GM23338 (cell line): ENCODE measurements at regions not wholly inside any gene's neighbourhood (a gene's known extent, or its start where the extent isn't known, plus 50 kb on each side); places are given as distances from the start of the nearest gene placed in this dataset.

Experiments
- ATAC-seq: fragments of 200-7000 bp; cut with Tn5 transposase; 3 replicates; pipeline ENCODE4 v1.9.1; 2020
- DNase-seq: peaks from one replicate; pipeline ENCODE4 v3.0.0-alpha.2; 2015; ENCODE audit warnings: low spot score
- H2AFZ ChIP-seq: fragments of 200-600 bp; sonication (generic); 2 replicates; pipeline ENCODE4 v1.8.0; 2016; ENCODE audit warnings: antibody characterized with exemption, mild to moderate bottlenecking, moderate library complexity
- H3F3A ChIP-seq: fragments of 200-600 bp; sonication (generic); replicated peaks from 2 replicates; pipeline ENCODE4 v1.8.0; 2017; ENCODE audit warnings: antibody characterized with exemption, mixed run types, low read depth
- H3K27ac ChIP-seq: fragments of 200-600 bp; sonication (generic); 2 replicates; pipeline ENCODE4 v1.6.1; 2016; ENCODE audit warnings: low read depth
- H3K27me3 ChIP-seq: fragments of 200-600 bp; sonication (generic); 2 replicates; pipeline ENCODE4 v1.8.0; 2016; ENCODE audit warnings: mild to moderate bottlenecking, mixed run types, moderate library complexity; ENCODE audit not compliant: insufficient read depth
- H3K36me3 ChIP-seq: fragments of 200-600 bp; sonication (generic); 2 replicates; pipeline ENCODE4 v1.8.0; 2016; ENCODE audit warnings: mild to moderate bottlenecking; ENCODE audit not compliant: insufficient read depth
- H3K4me1 ChIP-seq: fragments of 200-600 bp; sonication (generic); 2 replicates; pipeline ENCODE4 v1.8.0; 2016; ENCODE audit warnings: mild to moderate bottlenecking, moderate library complexity; ENCODE audit not compliant: insufficient read depth
- H3K4me2 ChIP-seq: fragments of 200-600 bp; sonication (generic); 2 replicates; pipeline ENCODE4 v1.7.1; 2017; ENCODE audit warnings: mixed run types
- H3K4me3 ChIP-seq: fragments of 200-600 bp; sonication (generic); 2 replicates; pipeline ENCODE4 v1.6.1; 2016; ENCODE audit warnings: mixed run types
- H3K79me2 ChIP-seq: fragments of 200-600 bp; sonication (generic); replicated peaks from 2 replicates; pipeline ENCODE4 v1.8.0; 2017; ENCODE audit warnings: mild to moderate bottlenecking; ENCODE audit not compliant: insufficient read depth
- H3K9me2 ChIP-seq: fragments of 200-600 bp; sonication (generic); 2 replicates; pipeline ENCODE4 v1.8.0; 2017; ENCODE audit not compliant: insufficient read depth
- H4K20me1 ChIP-seq: fragments of 200-600 bp; sonication (generic); replicated peaks from 2 replicates; pipeline ENCODE4 v1.8.0; 2017; ENCODE audit warnings: mild to moderate bottlenecking; ENCODE audit not compliant: insufficient read depth
- H3K27ac Mint-ChIP-seq: 2 replicates; pipeline ENCODE4 v1.8.0; 2020; ENCODE audit warnings: inconsistent platforms, mild to moderate bottlenecking, moderate library complexity, mixed read lengths
- H3K27me3 Mint-ChIP-seq: 3 replicates; pipeline ENCODE4 v1.8.0; 2022; ENCODE audit warnings: low read depth, mild to moderate bottlenecking, moderate library complexity, mixed read lengths, inconsistent platforms; ENCODE audit not compliant: insufficient read depth, poor library complexity
- H3K36me3 Mint-ChIP-seq: 3 replicates; pipeline ENCODE4 v1.8.0; 2021; ENCODE audit warnings: low read depth, mild to moderate bottlenecking, inconsistent platforms, moderate library complexity, mixed read lengths
- H3K4me1 Mint-ChIP-seq: 3 replicates; pipeline ENCODE4 v1.8.0; 2020; ENCODE audit warnings: mild to moderate bottlenecking, inconsistent platforms, mixed read lengths
- H3K4me3 Mint-ChIP-seq: 3 replicates; pipeline ENCODE4 v1.8.0; 2021; ENCODE audit warnings: moderate library complexity, mild to moderate bottlenecking, inconsistent platforms, mixed read lengths
- H3K9me3 Mint-ChIP-seq: 3 replicates; pipeline ENCODE4 v1.8.0; 2020; ENCODE audit warnings: moderate library complexity, mild to moderate bottlenecking, inconsistent platforms, mixed read lengths
- EZH2 ChIP-seq: fragments of 200-600 bp; sonication (generic); IDR thresholded peaks from one replicate; pipeline ENCODE4 v1.8.0; 2017; ENCODE audit warnings: antibody characterized with exemption, mild to moderate bottlenecking, low read depth; ENCODE audit not compliant: unreplicated experiment
- EZH2phosphoT487 ChIP-seq: fragments of 200-600 bp; sonication (generic); IDR thresholded peaks from one replicate; pipeline ENCODE4 v1.8.1; 2018; ENCODE audit warnings: antibody characterized with exemption; ENCODE audit not compliant: unreplicated experiment
- JUNB ChIP-seq: IDR thresholded peaks from one replicate; pipeline ENCODE4 v1.6.1; 2016; ENCODE audit warnings: antibody characterized with exemption; ENCODE audit not compliant: unreplicated experiment
- NANOG ChIP-seq: IDR thresholded peaks from 2 replicates; pipeline ENCODE4 v1.6.1; 2016; ENCODE audit warnings: antibody characterized with exemption, borderline replicate concordance
- POLR2AphosphoS5 ChIP-seq: IDR thresholded peaks from 2 replicates; pipeline ENCODE4 v1.6.1; 2016; ENCODE audit warnings: antibody characterized with exemption, low read depth
- STAT1 ChIP-seq: IDR thresholded peaks from one replicate; pipeline ENCODE4 v1.6.1; 2016; ENCODE audit warnings: antibody characterized with exemption; ENCODE audit not compliant: unreplicated experiment
- ZNF114 ChIP-seq: fragments of 250-450 bp; sonication (Bioruptor Pico); IDR thresholded peaks from 2 replicates; pipeline ENCODE4 v1.5.0; 2020; ENCODE audit warnings: mild to moderate bottlenecking, moderate library complexity
- ZNF331 ChIP-seq: fragments of 250-450 bp; sonication (Bioruptor Pico); IDR thresholded peaks from 2 replicates; pipeline ENCODE4 v1.5.0; 2020; ENCODE audit warnings: low read depth, mild to moderate bottlenecking, moderate library complexity
- TF ChIP-seq, protein P1 (sequence below): IDR thresholded peaks from one replicate; pipeline ENCODE4 v1.6.1; 2018; ENCODE audit warnings: antibody characterized with exemption; ENCODE audit not compliant: unreplicated experiment
- TF ChIP-seq, protein P2 (sequence below): IDR thresholded peaks from 2 replicates; pipeline ENCODE4 v1.6.1; 2016; ENCODE audit warnings: antibody characterized with exemption
- TF ChIP-seq, protein P3 (sequence below), 2 experiments: fragments of 200-600 bp in 1 of 2; sonication (generic) in 1 of 2; conservative IDR thresholded peaks; 2 replicates each; pipeline versions ENCODE4 v1.5.1 to v1.6.1; 2016 to 2017; ENCODE audit warnings: antibody characterized with exemption in 2 of 2, low read depth in 2 of 2, mild to moderate bottlenecking in 2 of 2, moderate library complexity in 1 of 2
- TF ChIP-seq, protein P4 (sequence below): fragments of 250-450 bp; sonication (Bioruptor Pico); IDR thresholded peaks from 2 replicates; pipeline ENCODE4 v1.5.0; 2020; ENCODE audit warnings: mild to moderate bottlenecking, moderate library complexity

DNA sequence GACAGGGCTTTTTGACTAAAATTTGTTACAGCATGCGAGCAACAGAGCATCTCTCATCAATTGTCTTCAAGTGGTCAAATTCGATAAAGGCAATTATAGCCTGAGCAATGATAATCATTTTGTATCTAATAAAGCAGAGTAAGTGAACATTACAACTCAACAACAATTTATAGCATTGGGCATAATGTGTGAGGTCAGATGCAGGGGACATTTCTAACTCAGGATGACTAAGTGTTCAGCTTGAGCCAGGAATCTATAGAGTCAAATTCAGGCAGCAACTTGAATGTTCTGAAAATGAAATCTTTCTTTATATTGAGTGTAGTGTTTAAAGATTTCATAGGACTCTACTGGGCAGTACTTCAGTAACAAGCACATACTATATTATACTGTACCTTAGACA, 1226.0 kb downstream of the ZPLD1 start (continued):
- TF ChIP-seq, protein P1, sequence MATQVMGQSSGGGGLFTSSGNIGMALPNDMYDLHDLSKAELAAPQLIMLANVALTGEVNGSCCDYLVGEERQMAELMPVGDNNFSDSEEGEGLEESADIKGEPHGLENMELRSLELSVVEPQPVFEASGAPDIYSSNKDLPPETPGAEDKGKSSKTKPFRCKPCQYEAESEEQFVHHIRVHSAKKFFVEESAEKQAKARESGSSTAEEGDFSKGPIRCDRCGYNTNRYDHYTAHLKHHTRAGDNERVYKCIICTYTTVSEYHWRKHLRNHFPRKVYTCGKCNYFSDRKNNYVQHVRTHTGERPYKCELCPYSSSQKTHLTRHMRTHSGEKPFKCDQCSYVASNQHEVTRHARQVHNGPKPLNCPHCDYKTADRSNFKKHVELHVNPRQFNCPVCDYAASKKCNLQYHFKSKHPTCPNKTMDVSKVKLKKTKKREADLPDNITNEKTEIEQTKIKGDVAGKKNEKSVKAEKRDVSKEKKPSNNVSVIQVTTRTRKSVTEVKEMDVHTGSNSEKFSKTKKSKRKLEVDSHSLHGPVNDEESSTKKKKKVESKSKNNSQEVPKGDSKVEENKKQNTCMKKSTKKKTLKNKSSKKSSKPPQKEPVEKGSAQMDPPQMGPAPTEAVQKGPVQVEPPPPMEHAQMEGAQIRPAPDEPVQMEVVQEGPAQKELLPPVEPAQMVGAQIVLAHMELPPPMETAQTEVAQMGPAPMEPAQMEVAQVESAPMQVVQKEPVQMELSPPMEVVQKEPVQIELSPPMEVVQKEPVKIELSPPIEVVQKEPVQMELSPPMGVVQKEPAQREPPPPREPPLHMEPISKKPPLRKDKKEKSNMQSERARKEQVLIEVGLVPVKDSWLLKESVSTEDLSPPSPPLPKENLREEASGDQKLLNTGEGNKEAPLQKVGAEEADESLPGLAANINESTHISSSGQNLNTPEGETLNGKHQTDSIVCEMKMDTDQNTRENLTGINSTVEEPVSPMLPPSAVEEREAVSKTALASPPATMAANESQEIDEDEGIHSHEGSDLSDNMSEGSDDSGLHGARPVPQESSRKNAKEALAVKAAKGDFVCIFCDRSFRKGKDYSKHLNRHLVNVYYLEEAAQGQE: no peak
- TF ChIP-seq ZNF114 (no peak), POLR2AphosphoS5 (no peak), JUNB (no peak), STAT1 (no peak), NANOG (no peak)
- TF ChIP-seq, protein P2, sequence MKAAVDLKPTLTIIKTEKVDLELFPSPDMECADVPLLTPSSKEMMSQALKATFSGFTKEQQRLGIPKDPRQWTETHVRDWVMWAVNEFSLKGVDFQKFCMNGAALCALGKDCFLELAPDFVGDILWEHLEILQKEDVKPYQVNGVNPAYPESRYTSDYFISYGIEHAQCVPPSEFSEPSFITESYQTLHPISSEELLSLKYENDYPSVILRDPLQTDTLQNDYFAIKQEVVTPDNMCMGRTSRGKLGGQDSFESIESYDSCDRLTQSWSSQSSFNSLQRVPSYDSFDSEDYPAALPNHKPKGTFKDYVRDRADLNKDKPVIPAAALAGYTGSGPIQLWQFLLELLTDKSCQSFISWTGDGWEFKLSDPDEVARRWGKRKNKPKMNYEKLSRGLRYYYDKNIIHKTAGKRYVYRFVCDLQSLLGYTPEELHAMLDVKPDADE: no peak

DNA sequence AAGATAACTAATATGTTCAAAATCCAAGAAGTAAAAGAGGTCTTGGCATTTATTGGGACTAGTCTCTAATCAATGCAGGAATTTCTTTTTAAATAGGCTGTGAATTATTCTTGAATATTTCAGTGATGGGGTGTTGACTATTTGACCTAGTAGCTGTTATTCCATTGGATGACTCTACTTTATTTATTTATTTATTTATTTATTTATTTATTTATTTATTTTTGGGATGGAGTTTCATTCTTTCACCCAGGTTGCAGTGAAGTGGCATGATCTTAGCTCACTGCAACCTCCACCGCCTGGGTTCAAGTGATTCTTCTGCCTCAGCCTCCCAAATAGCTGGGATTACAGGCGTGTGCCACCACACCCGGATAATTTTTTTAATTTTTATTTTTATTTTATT, 1227.8 kb downstream of the ZPLD1 start:
- Histone ChIP-seq H3F3A (no peaks in the 10 kb centered on the region), H2AFZ (no peak overlapping the region), H3K4me2 (no peak overlapping the region), H3K79me2 (no peaks in the 10 kb centered on the region), H3K4me3 (no peak overlapping the region), H3K27ac (no peak overlapping the region), H3K27me3 (no peaks in the 10 kb centered on the region), H3K36me3 (no peaks in the 10 kb centered on the region), H3K9me2 (no peaks in the 10 kb centered on the region), H3K4me1 (no peaks in the 10 kb centered on the region), H4K20me1 (no peaks in the 10 kb centered on the region)
- H3K27me3 Mint-ChIP-seq: no peaks in the 10 kb centered on the region
- H3K36me3 Mint-ChIP-seq: no peaks in the 10 kb centered on the region
- H3K9me3 Mint-ChIP-seq: no peaks in the 10 kb centered on the region
- no peaks in the 10 kb centered on the region for H3K4me1 Mint-ChIP-seq
- H3K4me3 Mint-ChIP-seq: no peak overlapping the region
- ATAC-seq (no peak), DNase-seq (no peak)
- no peak overlapping the region for H3K27ac Mint-ChIP-seq
- TF ChIP-seq ZNF331 (CRISPR knock-in tag): no peak
- TF ChIP-seq, protein P3, sequence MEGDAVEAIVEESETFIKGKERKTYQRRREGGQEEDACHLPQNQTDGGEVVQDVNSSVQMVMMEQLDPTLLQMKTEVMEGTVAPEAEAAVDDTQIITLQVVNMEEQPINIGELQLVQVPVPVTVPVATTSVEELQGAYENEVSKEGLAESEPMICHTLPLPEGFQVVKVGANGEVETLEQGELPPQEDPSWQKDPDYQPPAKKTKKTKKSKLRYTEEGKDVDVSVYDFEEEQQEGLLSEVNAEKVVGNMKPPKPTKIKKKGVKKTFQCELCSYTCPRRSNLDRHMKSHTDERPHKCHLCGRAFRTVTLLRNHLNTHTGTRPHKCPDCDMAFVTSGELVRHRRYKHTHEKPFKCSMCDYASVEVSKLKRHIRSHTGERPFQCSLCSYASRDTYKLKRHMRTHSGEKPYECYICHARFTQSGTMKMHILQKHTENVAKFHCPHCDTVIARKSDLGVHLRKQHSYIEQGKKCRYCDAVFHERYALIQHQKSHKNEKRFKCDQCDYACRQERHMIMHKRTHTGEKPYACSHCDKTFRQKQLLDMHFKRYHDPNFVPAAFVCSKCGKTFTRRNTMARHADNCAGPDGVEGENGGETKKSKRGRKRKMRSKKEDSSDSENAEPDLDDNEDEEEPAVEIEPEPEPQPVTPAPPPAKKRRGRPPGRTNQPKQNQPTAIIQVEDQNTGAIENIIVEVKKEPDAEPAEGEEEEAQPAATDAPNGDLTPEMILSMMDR (conservative IDR thresholded peaks at IDR 0.05; ENCODE audit: low read depth in 2 of 2): no peak
- no peak for TF ChIP-seq POLR2AphosphoS5
- TF ChIP-seq STAT1: no peak
- no peak for TF ChIP-seq NANOG
- TF ChIP-seq EZH2: no peak
- no peak for TF ChIP-seq JUNB
- TF ChIP-seq, protein P2: no peak
- TF ChIP-seq EZH2phosphoT487: no peak
- TF ChIP-seq, protein P4, sequence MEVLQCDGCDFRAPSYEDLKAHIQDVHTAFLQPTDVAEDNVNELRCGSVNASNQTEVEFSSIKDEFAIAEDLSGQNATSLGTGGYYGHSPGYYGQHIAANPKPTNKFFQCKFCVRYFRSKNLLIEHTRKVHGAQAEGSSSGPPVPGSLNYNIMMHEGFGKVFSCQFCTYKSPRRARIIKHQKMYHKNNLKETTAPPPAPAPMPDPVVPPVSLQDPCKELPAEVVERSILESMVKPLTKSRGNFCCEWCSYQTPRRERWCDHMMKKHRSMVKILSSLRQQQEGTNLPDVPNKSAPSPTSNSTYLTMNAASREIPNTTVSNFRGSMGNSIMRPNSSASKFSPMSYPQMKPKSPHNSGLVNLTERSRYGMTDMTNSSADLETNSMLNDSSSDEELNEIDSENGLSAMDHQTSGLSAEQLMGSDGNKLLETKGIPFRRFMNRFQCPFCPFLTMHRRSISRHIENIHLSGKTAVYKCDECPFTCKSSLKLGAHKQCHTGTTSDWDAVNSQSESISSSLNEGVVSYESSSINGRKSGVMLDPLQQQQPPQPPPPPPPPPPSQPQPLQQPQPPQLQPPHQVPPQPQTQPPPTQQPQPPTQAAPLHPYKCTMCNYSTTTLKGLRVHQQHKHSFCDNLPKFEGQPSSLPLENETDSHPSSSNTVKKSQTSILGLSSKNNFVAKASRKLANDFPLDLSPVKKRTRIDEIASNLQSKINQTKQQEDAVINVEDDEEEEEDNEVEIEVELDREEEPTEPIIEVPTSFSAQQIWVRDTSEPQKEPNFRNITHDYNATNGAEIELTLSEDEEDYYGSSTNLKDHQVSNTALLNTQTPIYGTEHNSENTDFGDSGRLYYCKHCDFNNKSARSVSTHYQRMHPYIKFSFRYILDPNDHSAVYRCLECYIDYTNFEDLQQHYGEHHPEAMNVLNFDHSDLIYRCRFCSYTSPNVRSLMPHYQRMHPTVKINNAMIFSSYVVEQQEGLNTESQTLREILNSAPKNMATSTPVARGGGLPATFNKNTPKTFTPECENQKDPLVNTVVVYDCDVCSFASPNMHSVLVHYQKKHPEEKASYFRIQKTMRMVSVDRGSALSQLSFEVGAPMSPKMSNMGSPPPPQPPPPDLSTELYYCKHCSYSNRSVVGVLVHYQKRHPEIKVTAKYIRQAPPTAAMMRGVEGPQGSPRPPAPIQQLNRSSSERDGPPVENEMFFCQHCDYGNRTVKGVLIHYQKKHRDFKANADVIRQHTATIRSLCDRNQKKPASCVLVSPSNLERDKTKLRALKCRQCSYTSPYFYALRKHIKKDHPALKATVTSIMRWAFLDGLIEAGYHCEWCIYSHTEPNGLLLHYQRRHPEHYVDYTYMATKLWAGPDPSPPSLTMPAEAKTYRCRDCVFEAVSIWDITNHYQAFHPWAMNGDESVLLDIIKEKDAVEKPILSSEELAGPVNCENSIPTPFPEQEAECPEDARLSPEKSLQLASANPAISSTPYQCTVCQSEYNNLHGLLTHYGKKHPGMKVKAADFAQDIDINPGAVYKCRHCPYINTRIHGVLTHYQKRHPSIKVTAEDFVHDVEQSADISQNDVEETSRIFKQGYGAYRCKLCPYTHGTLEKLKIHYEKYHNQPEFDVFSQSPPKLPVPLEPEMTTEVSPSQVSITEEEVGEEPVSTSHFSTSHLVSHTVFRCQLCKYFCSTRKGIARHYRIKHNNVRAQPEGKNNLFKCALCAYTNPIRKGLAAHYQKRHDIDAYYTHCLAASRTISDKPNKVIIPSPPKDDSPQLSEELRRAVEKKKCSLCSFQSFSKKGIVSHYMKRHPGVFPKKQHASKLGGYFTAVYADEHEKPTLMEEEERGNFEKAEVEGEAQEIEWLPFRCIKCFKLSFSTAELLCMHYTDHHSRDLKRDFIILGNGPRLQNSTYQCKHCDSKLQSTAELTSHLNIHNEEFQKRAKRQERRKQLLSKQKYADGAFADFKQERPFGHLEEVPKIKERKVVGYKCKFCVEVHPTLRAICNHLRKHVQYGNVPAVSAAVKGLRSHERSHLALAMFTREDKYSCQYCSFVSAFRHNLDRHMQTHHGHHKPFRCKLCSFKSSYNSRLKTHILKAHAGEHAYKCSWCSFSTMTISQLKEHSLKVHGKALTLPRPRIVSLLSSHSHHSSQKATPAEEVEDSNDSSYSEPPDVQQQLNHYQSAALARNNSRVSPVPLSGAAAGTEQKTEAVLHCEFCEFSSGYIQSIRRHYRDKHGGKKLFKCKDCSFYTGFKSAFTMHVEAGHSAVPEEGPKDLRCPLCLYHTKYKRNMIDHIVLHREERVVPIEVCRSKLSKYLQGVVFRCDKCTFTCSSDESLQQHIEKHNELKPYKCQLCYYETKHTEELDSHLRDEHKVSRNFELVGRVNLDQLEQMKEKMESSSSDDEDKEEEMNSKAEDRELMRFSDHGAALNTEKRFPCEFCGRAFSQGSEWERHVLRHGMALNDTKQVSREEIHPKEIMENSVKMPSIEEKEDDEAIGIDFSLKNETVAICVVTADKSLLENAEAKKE (CRISPR knock-in tag): no peak
